ENCODE measurements at regions not wholly inside any gene's neighbourhood (a gene's known extent, or its start where the extent isn't known, plus 50 kb on each side); places are given as distances from the start of the nearest gene placed in this dataset.
"Not testable (repeated sequence)": the region's sequence is repeated elsewhere in the genome, so short reads cannot be mapped to it uniquely, and the experiment has no call there.

DNA sequence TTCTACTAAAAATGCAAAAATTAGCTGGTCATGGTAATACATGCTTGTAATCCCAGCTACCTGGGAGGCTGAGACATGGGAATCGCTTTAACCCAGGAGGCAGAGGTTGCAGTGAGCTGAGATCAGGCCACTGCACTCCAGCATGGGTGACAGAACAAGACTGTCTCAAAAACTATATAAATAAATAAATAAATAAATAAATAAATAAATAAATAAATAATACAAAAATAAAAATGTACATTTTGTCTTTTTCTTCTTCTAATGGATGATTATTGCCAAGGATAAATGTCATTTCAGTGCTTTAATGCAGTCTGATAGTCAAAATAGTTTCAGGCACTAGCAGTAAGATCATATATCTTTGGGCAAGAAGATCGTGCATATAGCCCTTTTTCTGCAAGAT is 727.6 kb upstream of the SEMA3D start:
- H3K4me3 ChIP-seq (ENCODE audit: low read depth in 1 of 2, low read length in 1 of 2) = no peak overlapping the region
- no peaks in the 10 kb centered on the region for H3K36me3 ChIP-seq
- no peaks in the 10 kb centered on the region for H3K27me3 ChIP-seq
- no peak overlapping the region for H3K27ac ChIP-seq
- H3K4me1 ChIP-seq (ENCODE audit: control insufficient read depth in 1 of 2, insufficient read depth in 1 of 2, low read depth in 1 of 2, low read length in 1 of 2) = no peaks in the 10 kb centered on the region
- no peaks in the 10 kb centered on the region for H3K9me3 ChIP-seq
- no peak for TF ChIP-seq CTCF (IDR thresholded peaks at IDR 0.05)

DNA sequence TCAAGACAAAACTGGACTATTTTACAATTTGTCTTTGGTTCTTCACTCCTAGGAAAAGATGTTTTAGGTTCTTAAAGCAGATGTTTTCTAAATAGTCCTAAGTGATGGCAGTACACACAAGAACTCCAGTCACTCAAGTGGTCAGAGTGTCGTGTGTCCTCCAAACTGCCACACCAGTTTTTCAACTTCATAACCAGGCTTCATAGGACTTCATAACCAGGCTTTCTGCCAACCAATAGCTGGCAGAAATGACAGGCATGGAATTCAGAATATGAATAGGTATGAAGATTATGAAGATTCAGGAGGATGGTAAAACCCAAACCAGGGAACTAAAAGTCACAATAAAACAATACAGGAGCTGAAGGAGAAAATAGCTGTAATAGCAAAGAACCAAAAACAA is 721.2 kb upstream of the SEMA3D start:
- no peaks in the 10 kb centered on the region for H3K27me3 ChIP-seq
- TF ChIP-seq CTCF (IDR thresholded peaks at IDR 0.05) = no peak
- no peaks in the 10 kb centered on the region for H3K9me3 ChIP-seq
- no peak overlapping the region for H3K4me3 ChIP-seq (ENCODE audit: low read depth in 1 of 2, low read length in 1 of 2)
- no peak overlapping the region for H3K27ac ChIP-seq
- no peaks in the 10 kb centered on the region for H3K4me1 ChIP-seq (ENCODE audit: control insufficient read depth in 1 of 2, insufficient read depth in 1 of 2, low read depth in 1 of 2, low read length in 1 of 2)
- no peaks in the 10 kb centered on the region for H3K36me3 ChIP-seq

GRCh38 chr7:85897967-85898366 is 711.1 kb upstream of the SEMA3D start:
- no peak for TF ChIP-seq CTCF (IDR thresholded peaks at IDR 0.05)
- H3K4me3 ChIP-seq (ENCODE audit: low read depth in 1 of 2, low read length in 1 of 2) = no peak overlapping the region
- no peaks in the 10 kb centered on the region for H3K36me3 ChIP-seq
- H3K27ac ChIP-seq = no peak overlapping the region
- no peaks in the 10 kb centered on the region for H3K27me3 ChIP-seq
- no peaks in the 10 kb centered on the region for H3K9me3 ChIP-seq
- H3K4me1 ChIP-seq (ENCODE audit: control insufficient read depth in 1 of 2, insufficient read depth in 1 of 2, low read depth in 1 of 2, low read length in 1 of 2) = no peaks in the 10 kb centered on the region

DNA sequence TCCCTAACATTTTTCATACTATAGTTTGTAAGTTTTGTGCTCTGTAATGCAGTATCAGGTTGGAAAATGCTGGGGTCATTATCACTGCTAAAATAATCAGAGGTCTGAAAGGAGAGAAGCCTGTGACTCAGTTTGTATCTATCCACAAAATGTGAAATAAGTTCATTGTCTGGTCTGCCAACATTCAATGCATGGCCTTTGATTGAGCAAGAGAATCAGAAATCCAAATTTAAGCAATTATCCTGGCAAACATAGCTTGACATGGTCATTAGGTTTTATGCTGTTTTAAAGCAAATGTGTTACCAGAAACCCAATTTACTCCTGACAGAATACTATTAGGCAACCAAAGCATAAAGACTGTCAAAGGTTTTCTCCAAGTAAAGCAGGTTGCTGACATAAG is 709.7 kb upstream of the SEMA3D start:
- TF ChIP-seq CTCF (IDR thresholded peaks at IDR 0.05) = no peak
- Histone ChIP-seq H3K27ac (no peak overlapping the region), H3K4me3 (ENCODE audit: low read depth in 1 of 2, low read length in 1 of 2) (no peak overlapping the region), H3K36me3 (no peaks in the 10 kb centered on the region), H3K9me3 (no peaks in the 10 kb centered on the region), H3K27me3 (no peaks in the 10 kb centered on the region), H3K4me1 (ENCODE audit: control insufficient read depth in 1 of 2, insufficient read depth in 1 of 2, low read depth in 1 of 2, low read length in 1 of 2) (no peaks in the 10 kb centered on the region)

GRCh38 chr7:85895835-85896234 is 709.0 kb upstream of the SEMA3D start:
- no peak for TF ChIP-seq CTCF (IDR thresholded peaks at IDR 0.05)
- no peaks in the 10 kb centered on the region for H3K27me3 ChIP-seq

DNA sequence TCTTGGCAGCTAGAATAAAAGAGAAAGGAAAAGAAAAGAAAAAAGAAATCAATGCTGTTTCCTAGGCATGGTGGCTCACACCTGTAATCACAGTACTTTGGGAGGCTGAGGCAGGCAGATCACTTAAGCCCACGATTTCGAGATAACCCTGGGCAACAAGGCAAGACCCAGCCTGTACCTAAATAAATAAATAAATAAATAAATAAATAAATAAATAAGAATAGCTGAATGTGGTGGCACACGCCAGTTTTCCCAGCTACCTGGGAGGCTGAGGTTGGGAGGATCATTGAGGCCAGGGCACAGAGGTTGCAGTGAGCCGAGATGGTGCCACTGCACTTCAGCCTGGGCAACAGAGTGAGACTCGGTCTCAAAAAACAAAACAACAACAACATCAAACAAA is 705.0 kb upstream of the SEMA3D start:
- not testable (repeated sequence) for H3K36me3 ChIP-seq; H3K27me3 ChIP-seq; H3K27ac ChIP-seq; H3K9me3 ChIP-seq; H3K4me1 ChIP-seq (ENCODE audit: control insufficient read depth in 1 of 2, insufficient read depth in 1 of 2, low read depth in 1 of 2, low read length in 1 of 2); H3K4me3 ChIP-seq (ENCODE audit: low read depth in 1 of 2, low read length in 1 of 2)

More at GRCh38 chr7:85895835-85896234, 709.0 kb upstream of the SEMA3D start:
- H3K4me1 ChIP-seq (ENCODE audit: control insufficient read depth in 1 of 2, insufficient read depth in 1 of 2, low read depth in 1 of 2, low read length in 1 of 2) = no peaks in the 10 kb centered on the region
- no peak overlapping the region for H3K27ac ChIP-seq
- no peaks in the 10 kb centered on the region for H3K9me3 ChIP-seq
- H3K4me3 ChIP-seq (ENCODE audit: low read depth in 1 of 2, low read length in 1 of 2) = no peak overlapping the region
- no peaks in the 10 kb centered on the region for H3K36me3 ChIP-seq

Data from neutrophil (primary cell).